GM23338 (cell line): ENCODE measurements at regions not wholly inside any gene's neighbourhood (a gene's known extent, or its start where the extent isn't known, plus 50 kb on each side); places are given as distances from the start of the nearest gene placed in this dataset.

ENCODE experiments used
- CTCF ChIP-seq, 2 experiments: fragments of 200-600 bp in 1 of 2; sonication (generic) in 1 of 2; conservative IDR thresholded peaks; 2 replicates each; pipeline versions ENCODE4 v1.5.1 to v1.6.1; 2016 to 2017; ENCODE audit warnings: antibody characterized with exemption in 2 of 2, low read depth in 2 of 2, mild to moderate bottlenecking in 2 of 2, moderate library complexity in 1 of 2
- EZH2 ChIP-seq: fragments of 200-600 bp; sonication (generic); IDR thresholded peaks from one replicate; pipeline ENCODE4 v1.8.0; 2017; ENCODE audit warnings: antibody characterized with exemption, mild to moderate bottlenecking, low read depth; ENCODE audit not compliant: unreplicated experiment
- EZH2phosphoT487 ChIP-seq: fragments of 200-600 bp; sonication (generic); IDR thresholded peaks from one replicate; pipeline ENCODE4 v1.8.1; 2018; ENCODE audit warnings: antibody characterized with exemption; ENCODE audit not compliant: unreplicated experiment
- POLR2AphosphoS5 ChIP-seq: IDR thresholded peaks from 2 replicates; pipeline ENCODE4 v1.6.1; 2016; ENCODE audit warnings: antibody characterized with exemption, low read depth

- TF ChIP-seq EZH2: no peak
- TF ChIP-seq POLR2AphosphoS5: no peak
- TF ChIP-seq CTCF (conservative IDR thresholded peaks at IDR 0.05; ENCODE audit: low read depth in 2 of 2): no peak
- TF ChIP-seq EZH2phosphoT487: no peak
These were observed 70.3 kb upstream of the ATP10B start for GRCh38 chr5:160922311-160922710.
